ENCODE measurements at regions not wholly inside any gene's neighbourhood (a gene's known extent, or its start where the extent isn't known, plus 50 kb on each side); places are given as distances from the start of the nearest gene placed in this dataset.

DNA sequence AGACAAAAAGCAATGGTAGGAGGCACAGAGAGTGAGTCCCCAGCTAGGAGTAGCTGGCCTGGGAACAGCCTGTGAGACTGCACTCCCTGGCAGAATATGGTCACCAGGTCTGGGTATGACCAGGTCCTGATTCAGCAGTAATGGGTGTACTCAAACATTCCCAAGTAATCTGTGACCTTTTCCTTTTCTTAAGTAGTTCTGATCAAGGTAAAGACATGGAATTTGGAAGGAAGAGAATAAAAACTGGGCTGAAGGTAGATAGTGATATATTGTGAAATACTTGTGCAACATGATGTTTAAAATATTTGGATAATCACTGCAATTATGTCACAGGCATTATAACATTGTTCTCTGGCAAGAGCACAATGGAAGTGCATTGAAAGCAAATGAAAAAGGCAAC is 147.2 kb upstream of the DPYD start:
- TF ChIP-seq, protein P1, sequence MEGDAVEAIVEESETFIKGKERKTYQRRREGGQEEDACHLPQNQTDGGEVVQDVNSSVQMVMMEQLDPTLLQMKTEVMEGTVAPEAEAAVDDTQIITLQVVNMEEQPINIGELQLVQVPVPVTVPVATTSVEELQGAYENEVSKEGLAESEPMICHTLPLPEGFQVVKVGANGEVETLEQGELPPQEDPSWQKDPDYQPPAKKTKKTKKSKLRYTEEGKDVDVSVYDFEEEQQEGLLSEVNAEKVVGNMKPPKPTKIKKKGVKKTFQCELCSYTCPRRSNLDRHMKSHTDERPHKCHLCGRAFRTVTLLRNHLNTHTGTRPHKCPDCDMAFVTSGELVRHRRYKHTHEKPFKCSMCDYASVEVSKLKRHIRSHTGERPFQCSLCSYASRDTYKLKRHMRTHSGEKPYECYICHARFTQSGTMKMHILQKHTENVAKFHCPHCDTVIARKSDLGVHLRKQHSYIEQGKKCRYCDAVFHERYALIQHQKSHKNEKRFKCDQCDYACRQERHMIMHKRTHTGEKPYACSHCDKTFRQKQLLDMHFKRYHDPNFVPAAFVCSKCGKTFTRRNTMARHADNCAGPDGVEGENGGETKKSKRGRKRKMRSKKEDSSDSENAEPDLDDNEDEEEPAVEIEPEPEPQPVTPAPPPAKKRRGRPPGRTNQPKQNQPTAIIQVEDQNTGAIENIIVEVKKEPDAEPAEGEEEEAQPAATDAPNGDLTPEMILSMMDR (IDR thresholded peaks at IDR 0.05): no peak
- no peak for TF ChIP-seq POLR2A (IDR thresholded peaks at IDR 0.05)
